ENCODE measurements at regions not wholly inside any gene's neighbourhood (a gene's known extent, or its start where the extent isn't known, plus 50 kb on each side); places are given as distances from the start of the nearest gene placed in this dataset.

DNA sequence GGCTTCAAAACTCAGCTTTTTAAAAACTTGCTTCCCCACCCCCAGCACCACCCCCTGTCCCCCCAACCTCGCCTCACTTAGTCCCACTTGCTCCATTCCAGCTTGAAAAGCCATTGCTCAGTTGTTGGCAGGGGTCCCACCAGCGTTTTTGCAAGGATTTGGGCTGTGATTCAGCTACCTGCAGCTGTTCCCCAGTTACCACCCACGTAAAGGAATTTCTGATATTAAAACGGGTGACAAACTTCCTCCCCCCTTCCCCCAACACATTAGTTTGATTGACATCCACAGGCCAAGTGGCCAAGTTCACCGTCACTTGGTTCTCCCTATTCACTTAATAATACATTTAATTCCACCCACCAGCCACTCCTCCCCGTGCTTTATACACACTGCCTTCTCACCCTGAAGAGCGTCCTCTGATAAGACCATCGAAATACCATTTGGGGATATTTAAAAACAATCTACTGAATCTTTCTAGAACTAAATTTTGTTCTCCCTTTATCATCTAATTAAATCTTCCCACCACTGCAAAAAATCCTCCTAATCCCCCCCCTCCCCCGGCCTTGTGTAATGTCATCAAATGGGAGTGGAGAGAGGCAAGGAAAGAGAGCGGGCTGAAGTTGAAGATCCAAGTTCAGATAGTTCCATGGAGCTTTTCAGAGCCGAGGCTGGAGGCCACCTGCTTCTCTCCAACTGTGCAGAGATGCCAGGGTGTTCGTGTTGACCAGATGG, 55.1 kb downstream of the SOX9 start:
- no peaks in the 10 kb centered on the region for H3K9me3 Mint-ChIP-seq (ENCODE audit: low read depth)
- H3K27me3 Mint-ChIP-seq, result peaks cover 2% of the 10 kb centered on the region
- no peaks in the 10 kb centered on the region for H3K36me3 Mint-ChIP-seq
- no peak overlapping the region for H3K4me3 Mint-ChIP-seq
- H3K27ac Mint-ChIP-seq, result no peak overlapping the region
- no peaks in the 10 kb centered on the region for H3K4me1 Mint-ChIP-seq (ENCODE audit: low read depth)

DNA sequence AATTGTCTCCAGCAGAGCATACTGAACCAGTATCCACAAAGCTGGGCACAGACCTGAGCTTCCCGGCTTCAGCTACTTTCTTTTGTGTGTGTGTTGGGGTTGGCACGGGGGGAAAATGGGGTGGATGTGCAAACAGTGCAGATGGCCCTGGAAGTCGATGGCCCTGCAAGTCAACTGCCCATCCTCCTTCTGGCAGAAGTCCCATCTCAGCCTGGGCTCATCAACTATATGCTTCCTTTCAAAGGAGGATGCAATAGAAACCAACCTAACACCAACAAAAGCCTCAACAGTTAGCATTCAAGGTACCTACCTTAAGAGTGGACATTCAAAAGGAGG, 55.7 kb downstream of the SOX9 start:
- H3K4me1 Mint-ChIP-seq (ENCODE audit: low read depth), result no peaks in the 10 kb centered on the region
- no peak overlapping the region for H3K27ac Mint-ChIP-seq
- H3K4me3 Mint-ChIP-seq, result no peak overlapping the region
- H3K27me3 Mint-ChIP-seq, result peaks cover 2% of the 10 kb centered on the region
- H3K36me3 Mint-ChIP-seq, result no peaks in the 10 kb centered on the region
- H3K9me3 Mint-ChIP-seq (ENCODE audit: low read depth), result no peaks in the 10 kb centered on the region

- Mint-ChIP-seq H3K4me1 (ENCODE audit: low read depth) (no peaks in the 10 kb centered on the region), H3K36me3 (no peaks in the 10 kb centered on the region), H3K27ac (no peak overlapping the region)
Observed at GRCh38 chr17:72176951-72177660, 56.3 kb downstream of the SOX9 start.

DNA sequence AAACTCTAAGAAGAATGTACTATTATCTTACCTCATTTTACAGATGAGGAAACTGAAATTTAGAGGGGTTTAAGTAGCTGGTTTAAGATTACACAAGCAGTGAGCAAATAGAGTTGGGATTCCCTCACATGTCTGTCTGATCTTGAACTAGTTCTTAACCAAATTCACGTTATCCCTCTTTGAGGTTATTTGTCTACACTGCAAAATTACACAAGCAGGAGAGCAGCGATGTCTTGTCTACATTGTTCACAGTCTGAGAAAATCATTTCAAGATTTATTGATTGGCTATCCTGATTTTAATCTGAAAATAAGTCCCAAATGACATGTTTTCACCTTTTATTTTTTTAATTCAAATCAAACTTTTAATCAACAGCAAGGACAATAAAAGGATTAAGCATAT, 56.9 kb downstream of the SOX9 start:
- H3K9me3 Mint-ChIP-seq (ENCODE audit: low read depth), result no peaks in the 10 kb centered on the region
- no peak overlapping the region for H3K4me3 Mint-ChIP-seq
- H3K27ac Mint-ChIP-seq, result no peak overlapping the region

More at GRCh38 chr17:72176951-72177660, 56.3 kb downstream of the SOX9 start:
- H3K9me3 Mint-ChIP-seq (ENCODE audit: low read depth), result no peaks in the 10 kb centered on the region
- H3K4me3 Mint-ChIP-seq, result no peak overlapping the region
- H3K27me3 Mint-ChIP-seq, result peaks cover 2% of the 10 kb centered on the region

GRCh38 chr17:72182371-72182873, 61.6 kb downstream of the SOX9 start:
- Mint-ChIP-seq H3K9me3 (ENCODE audit: low read depth) (no peaks in the 10 kb centered on the region), H3K4me3 (no peak overlapping the region), H3K36me3 (no peaks in the 10 kb centered on the region), H3K27ac (no peak overlapping the region), H3K4me1 (ENCODE audit: low read depth) (no peaks in the 10 kb centered on the region), H3K27me3 (peaks cover 2% of the 10 kb centered on the region)

More for the DNA sequence above, 56.9 kb downstream of the SOX9 start:
- peaks cover 2% of the 10 kb centered on the region for H3K27me3 Mint-ChIP-seq
- no peaks in the 10 kb centered on the region for H3K4me1 Mint-ChIP-seq (ENCODE audit: low read depth)
- H3K36me3 Mint-ChIP-seq, result no peaks in the 10 kb centered on the region

DNA sequence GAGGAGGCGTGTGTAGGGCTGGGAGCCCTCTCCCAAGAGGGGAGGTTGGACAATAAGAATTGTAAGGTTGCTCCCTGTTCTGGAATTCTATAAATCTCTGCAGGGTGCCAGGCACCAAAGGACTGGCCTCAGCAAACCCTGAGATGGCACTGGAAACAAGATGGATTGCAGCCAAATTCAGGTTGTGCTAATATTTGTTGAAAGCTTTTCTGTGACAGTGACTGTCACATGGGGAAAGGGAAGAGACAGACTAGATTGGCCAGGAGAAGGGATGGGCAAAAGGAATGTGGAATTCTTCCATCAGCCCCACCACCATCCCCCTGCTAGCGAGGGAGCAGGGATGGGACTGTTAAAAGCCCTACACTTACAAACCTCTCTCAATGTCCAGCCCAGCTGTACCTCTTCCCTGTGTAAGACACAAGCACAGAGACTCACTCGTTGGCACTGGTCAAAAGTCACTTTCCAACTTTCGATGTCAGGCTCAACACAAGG, 62.4 kb downstream of the SOX9 start:
- no peaks in the 10 kb centered on the region for H3K36me3 Mint-ChIP-seq
- H3K27ac Mint-ChIP-seq, result no peak overlapping the region
- H3K9me3 Mint-ChIP-seq (ENCODE audit: low read depth), result no peaks in the 10 kb centered on the region
- no peak overlapping the region for H3K4me3 Mint-ChIP-seq
- H3K4me1 Mint-ChIP-seq (ENCODE audit: low read depth), result no peaks in the 10 kb centered on the region
- H3K27me3 Mint-ChIP-seq, result peaks cover 2% of the 10 kb centered on the region

- Mint-ChIP-seq H3K9me3 (ENCODE audit: low read depth) (no peaks in the 10 kb centered on the region), H3K4me3 (no peak overlapping the region), H3K36me3 (no peaks in the 10 kb centered on the region), H3K27ac (no peak overlapping the region), H3K4me1 (ENCODE audit: low read depth) (no peaks in the 10 kb centered on the region), H3K27me3 (no peaks in the 10 kb centered on the region)
Observed at GRCh38 chr17:72184805-72185204, 64.0 kb downstream of the SOX9 start.

DNA sequence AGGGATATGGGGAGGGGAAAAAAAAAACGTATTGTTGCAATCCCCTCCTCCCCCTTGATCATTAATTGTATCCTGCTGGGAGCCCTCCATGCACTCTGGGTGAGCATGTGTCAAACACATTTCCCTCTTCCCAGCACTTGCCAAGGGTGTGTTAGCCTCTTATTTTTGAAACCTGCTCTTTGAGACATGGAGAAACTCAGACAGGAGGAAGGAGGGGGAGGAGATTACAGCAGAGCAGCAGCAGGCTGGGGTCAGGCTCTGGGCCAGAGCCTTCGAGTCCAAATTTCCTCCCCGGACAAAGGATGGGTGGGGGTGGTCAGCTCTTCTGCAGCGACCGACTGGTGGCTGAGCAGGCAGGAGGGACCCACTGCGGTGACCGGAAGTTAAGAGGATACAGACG, 64.7 kb downstream of the SOX9 start:
- Mint-ChIP-seq H3K27ac (no peak overlapping the region), H3K36me3 (no peaks in the 10 kb centered on the region), H3K4me1 (ENCODE audit: low read depth) (no peaks in the 10 kb centered on the region), H3K27me3 (no peaks in the 10 kb centered on the region), H3K4me3 (no peak overlapping the region), H3K9me3 (ENCODE audit: low read depth) (no peaks in the 10 kb centered on the region)

GRCh38 chr17:72187556-72187955, 66.7 kb downstream of the SOX9 start:
- no peaks in the 10 kb centered on the region for H3K4me1 Mint-ChIP-seq (ENCODE audit: low read depth)
- H3K9me3 Mint-ChIP-seq (ENCODE audit: low read depth), result no peaks in the 10 kb centered on the region
- no peak overlapping the region for H3K27ac Mint-ChIP-seq
- no peaks in the 10 kb centered on the region for H3K27me3 Mint-ChIP-seq
- no peak overlapping the region for H3K4me3 Mint-ChIP-seq
- H3K36me3 Mint-ChIP-seq, result no peaks in the 10 kb centered on the region

- H3K9me3 Mint-ChIP-seq (ENCODE audit: low read depth), result no peaks in the 10 kb centered on the region
- H3K4me3 Mint-ChIP-seq, result no peak overlapping the region
- H3K27ac Mint-ChIP-seq, result no peak overlapping the region
- no peaks in the 10 kb centered on the region for H3K4me1 Mint-ChIP-seq (ENCODE audit: low read depth)
- no peaks in the 10 kb centered on the region for H3K27me3 Mint-ChIP-seq
- no peaks in the 10 kb centered on the region for H3K36me3 Mint-ChIP-seq
Observed at GRCh38 chr17:72188801-72189200, 68.0 kb downstream of the SOX9 start.

DNA sequence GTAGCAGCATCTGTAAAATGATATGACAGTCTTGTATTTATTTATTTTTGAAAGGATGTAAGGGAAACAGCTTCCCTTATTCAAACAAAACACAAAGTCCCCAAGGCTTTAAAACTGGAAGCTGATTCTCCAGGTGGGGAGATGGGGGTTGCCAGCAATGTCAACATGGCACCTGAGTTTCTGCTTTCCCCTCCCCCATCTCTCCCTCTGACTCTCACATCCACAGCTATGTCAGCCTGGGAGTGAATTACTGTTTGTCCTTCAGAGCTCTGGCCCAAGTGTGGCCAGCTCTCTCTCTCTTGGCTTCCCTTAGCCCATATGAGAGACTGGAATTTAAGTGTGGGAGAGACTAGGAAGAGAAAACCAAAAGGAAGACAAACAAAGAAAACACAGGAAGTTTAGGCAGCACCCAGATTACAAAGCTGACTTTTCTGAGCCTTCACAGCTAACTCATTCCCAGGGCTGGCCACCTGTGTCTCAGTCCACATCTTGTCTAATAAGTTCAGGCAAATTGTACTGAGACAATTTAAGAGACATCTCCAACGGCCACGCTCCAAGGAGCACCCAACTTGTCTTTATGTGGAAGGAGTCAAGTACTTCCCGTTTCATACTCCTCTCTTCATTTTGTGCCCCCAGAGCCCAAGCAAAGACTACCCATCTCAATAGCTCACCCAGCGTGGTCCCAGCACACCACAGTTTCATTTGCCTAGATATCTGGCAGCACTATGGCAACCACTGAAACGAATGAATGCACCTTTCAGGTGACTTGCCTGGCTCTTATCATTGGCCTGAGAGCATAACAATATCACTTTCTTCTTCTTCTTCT, 69.2 kb downstream of the SOX9 start:
- H3K4me1 Mint-ChIP-seq (ENCODE audit: low read depth), result no peaks in the 10 kb centered on the region
- H3K27me3 Mint-ChIP-seq, result no peaks in the 10 kb centered on the region
- H3K9me3 Mint-ChIP-seq (ENCODE audit: low read depth), result no peaks in the 10 kb centered on the region
- no peak overlapping the region for H3K4me3 Mint-ChIP-seq
- H3K27ac Mint-ChIP-seq, result no peak overlapping the region
- no peaks in the 10 kb centered on the region for H3K36me3 Mint-ChIP-seq

DNA sequence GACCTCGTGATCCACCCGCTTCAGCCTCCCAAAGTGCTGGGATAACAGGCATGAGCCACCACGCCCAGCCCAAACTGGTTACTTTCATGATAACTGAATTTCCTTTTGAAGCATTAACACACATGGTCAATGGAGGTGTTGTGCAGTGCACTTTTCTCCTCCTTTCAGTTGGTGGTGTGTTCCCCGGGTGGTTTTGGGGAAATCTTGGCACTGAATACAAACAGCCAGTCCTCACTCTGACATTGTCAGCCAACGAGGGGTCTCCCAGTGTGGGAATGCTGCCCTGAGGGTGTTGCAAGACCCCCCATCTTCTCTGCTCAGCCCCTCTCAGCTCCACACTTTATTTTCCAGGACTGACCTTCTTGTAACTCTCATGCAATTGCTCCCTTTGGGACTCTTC, 70.5 kb downstream of the SOX9 start:
- no peak overlapping the region for H3K4me3 Mint-ChIP-seq
- no peak overlapping the region for H3K27ac Mint-ChIP-seq
- H3K36me3 Mint-ChIP-seq, result no peaks in the 10 kb centered on the region
- no peaks in the 10 kb centered on the region for H3K4me1 Mint-ChIP-seq (ENCODE audit: low read depth)
- H3K9me3 Mint-ChIP-seq (ENCODE audit: low read depth), result peaks cover 3% of the 10 kb centered on the region
- H3K27me3 Mint-ChIP-seq, result peaks cover 2% of the 10 kb centered on the region

DNA sequence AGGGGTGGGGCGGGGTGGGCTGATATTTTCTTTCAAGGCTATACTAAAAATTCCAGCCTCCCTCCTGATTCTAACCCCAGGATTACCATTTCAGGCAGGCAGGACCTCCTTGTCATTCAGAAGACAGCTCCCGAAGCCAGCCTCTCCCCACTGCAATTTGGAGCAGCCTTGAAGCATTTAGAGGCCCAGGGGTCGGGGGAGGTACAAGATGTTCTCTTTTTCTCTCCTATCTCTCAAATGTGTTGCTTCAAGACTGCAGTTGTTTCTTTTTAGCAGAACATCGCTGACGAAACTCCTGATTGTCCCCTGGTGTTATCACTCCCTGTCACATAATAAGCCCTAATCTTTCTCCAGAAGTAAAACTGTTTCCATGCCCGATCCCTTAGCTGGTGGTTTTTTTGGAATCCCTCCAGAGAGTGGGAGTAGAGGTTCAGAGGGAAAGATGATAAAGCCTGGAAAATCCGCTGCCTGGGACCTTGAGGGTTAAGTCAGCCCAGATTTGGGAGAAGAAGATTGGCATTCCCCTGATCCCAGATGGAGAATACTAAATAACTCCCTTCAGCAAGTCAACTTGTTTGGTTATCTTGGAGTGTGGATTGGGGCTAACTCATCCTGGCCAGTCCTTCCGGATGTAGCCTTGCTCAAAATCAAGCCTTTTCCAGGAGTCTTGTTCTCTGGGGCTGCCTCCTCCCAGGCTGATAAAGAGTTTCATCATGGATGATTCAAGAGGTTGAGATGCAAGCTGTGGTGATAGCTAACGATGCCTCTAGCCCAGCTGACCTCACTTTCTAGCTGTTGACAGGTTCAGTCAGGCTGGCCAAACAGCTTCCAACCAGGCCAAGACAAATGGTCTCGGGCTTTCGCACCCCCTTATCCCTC, 71.3 kb downstream of the SOX9 start:
- peaks cover 2% of the 10 kb centered on the region for H3K27me3 Mint-ChIP-seq
- H3K36me3 Mint-ChIP-seq, result no peaks in the 10 kb centered on the region
- H3K4me1 Mint-ChIP-seq (ENCODE audit: low read depth), result no peaks in the 10 kb centered on the region
- no peak overlapping the region for H3K4me3 Mint-ChIP-seq
- H3K27ac Mint-ChIP-seq, result no peak overlapping the region
- peaks cover 3% of the 10 kb centered on the region for H3K9me3 Mint-ChIP-seq (ENCODE audit: low read depth)

DNA sequence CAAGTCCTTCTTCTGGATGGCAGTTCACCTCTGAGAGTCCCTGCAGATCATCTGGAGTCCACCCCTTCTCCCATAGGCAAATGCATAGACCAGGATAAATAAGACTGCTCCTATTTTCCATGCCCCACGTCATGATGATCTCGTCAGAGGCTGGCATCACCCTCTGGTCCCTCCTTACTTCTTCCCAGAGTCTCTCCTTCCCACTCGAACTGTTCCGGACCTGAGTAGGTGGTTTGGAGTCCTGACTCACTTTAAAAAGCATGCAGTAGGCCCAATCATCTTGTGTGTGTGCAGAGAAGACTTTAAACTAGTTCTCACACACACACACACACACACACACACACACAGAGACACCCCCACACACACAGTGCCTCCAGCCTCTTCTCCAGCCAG, 72.0 kb downstream of the SOX9 start:
- Mint-ChIP-seq H3K27me3 (peaks cover 2% of the 10 kb centered on the region), H3K36me3 (no peaks in the 10 kb centered on the region), H3K9me3 (ENCODE audit: low read depth) (peaks cover 3% of the 10 kb centered on the region), H3K27ac (no peak overlapping the region), H3K4me3 (no peak overlapping the region), H3K4me1 (ENCODE audit: low read depth) (no peaks in the 10 kb centered on the region)

All from activated naive CD8-positive, alpha-beta T cell (primary cell).